Progenitor cell of endocrine pancreas (in vitro differentiated cells): ENCODE measurements at regions not wholly inside any gene's neighbourhood (a gene's known extent, or its start where the extent isn't known, plus 50 kb on each side); places are given as distances from the start of the nearest gene placed in this dataset.
"Not testable (repeated sequence)": the region's sequence is repeated elsewhere in the genome, so short reads cannot be mapped to it uniquely, and the experiment has no call there.

Experiments
- DNase-seq: peaks from one replicate; pipeline ENCODE4 v3.0.0; 2021; ENCODE audit warnings: low spot score; ENCODE audit not compliant: unreplicated experiment
- H3K27ac Mint-ChIP-seq: 2 replicates; pipeline ENCODE4 v1.8.0; 2021; ENCODE audit warnings: mild to moderate bottlenecking, moderate library complexity, mixed read lengths
- H3K27me3 Mint-ChIP-seq: 2 replicates; pipeline ENCODE4 v1.8.0; 2021; ENCODE audit warnings: mixed read lengths
- H3K36me3 Mint-ChIP-seq: 2 replicates; pipeline ENCODE4 v1.8.0; 2022; ENCODE audit warnings: mixed read lengths; ENCODE audit not compliant: insufficient read depth
- H3K4me1 Mint-ChIP-seq: 2 replicates; pipeline ENCODE4 v1.8.0; 2021; ENCODE audit warnings: low read depth, mixed read lengths
- H3K4me3 Mint-ChIP-seq: 2 replicates; pipeline ENCODE4 v1.8.0; 2021; ENCODE audit warnings: low read depth, mild to moderate bottlenecking, moderate library complexity, mixed read lengths
- H3K9me3 Mint-ChIP-seq: 2 replicates; pipeline ENCODE4 v1.8.0; 2021; ENCODE audit warnings: low read depth, mixed read lengths
- CTCF ChIP-seq: fragments of 200-600 bp; sonication (generic); IDR thresholded peaks from one replicate; pipeline ENCODE4 v1.5.0; 2021; ENCODE audit warnings: antibody characterized with exemption, mild to moderate bottlenecking; ENCODE audit not compliant: unreplicated experiment

GRCh38 chr5:152052470-152052869, 127.8 kb upstream of the GLRA1 start:
- Mint-ChIP-seq H3K27ac (no peak overlapping the region), H3K27me3 (peaks cover 4% of the 10 kb centered on the region)
- no peak for DNase-seq

GRCh38 chr5:152051499-152052454, 127.1 kb upstream of the GLRA1 start:
- Mint-ChIP-seq H3K4me3 (no peak overlapping the region), H3K4me1 (no peaks in the 10 kb centered on the region), H3K36me3 (no peaks in the 10 kb centered on the region), H3K27me3 (peaks cover 4% of the 10 kb centered on the region), H3K27ac (no peak overlapping the region), H3K9me3 (peaks cover 33% of the 10 kb centered on the region)
- DNase-seq = no peak
- TF ChIP-seq CTCF = no peak

More at GRCh38 chr5:152052470-152052869, 127.8 kb upstream of the GLRA1 start:
- TF ChIP-seq CTCF = no peak
- Mint-ChIP-seq H3K9me3 (peaks cover 33% of the 10 kb centered on the region), H3K4me3 (no peak overlapping the region), H3K4me1 (no peaks in the 10 kb centered on the region), H3K36me3 (no peaks in the 10 kb centered on the region)

GRCh38 chr5:152046361-152046760, 121.7 kb upstream of the GLRA1 start:
- Mint-ChIP-seq H3K27me3 (no peaks in the 10 kb centered on the region), H3K27ac (no peak overlapping the region), H3K4me1 (peaks cover 1% of the 10 kb centered on the region), H3K36me3 (no peaks in the 10 kb centered on the region), H3K9me3 (peaks cover 33% of the 10 kb centered on the region), H3K4me3 (no peak overlapping the region)
- no peak for DNase-seq
- TF ChIP-seq CTCF = no peak

GRCh38 chr5:152038856-152039255, 114.2 kb upstream of the GLRA1 start:
- H3K36me3 Mint-ChIP-seq, H3K27me3 Mint-ChIP-seq, DNase-seq, H3K9me3 Mint-ChIP-seq, H3K4me3 Mint-ChIP-seq, H3K27ac Mint-ChIP-seq, H3K4me1 Mint-ChIP-seq: not testable (repeated sequence)

- not testable (repeated sequence) for H3K4me1 Mint-ChIP-seq, DNase-seq, H3K4me3 Mint-ChIP-seq, H3K27ac Mint-ChIP-seq, H3K36me3 Mint-ChIP-seq, H3K27me3 Mint-ChIP-seq
- peaks cover 23% of the 10 kb centered on the region for H3K9me3 Mint-ChIP-seq
These were observed 101.8 kb upstream of the GLRA1 start for GRCh38 chr5:152026328-152027024.

GRCh38 chr5:152016421-152016820, 91.8 kb upstream of the GLRA1 start:
- no peak for DNase-seq
- no peak overlapping the region for H3K4me3 Mint-ChIP-seq
- peaks cover 8% of the 10 kb centered on the region for H3K9me3 Mint-ChIP-seq
- TF ChIP-seq CTCF = no peak
- H3K27me3 Mint-ChIP-seq = no peaks in the 10 kb centered on the region
- H3K27ac Mint-ChIP-seq = no peak overlapping the region
- no peaks in the 10 kb centered on the region for H3K4me1 Mint-ChIP-seq
- no peaks in the 10 kb centered on the region for H3K36me3 Mint-ChIP-seq
